Upper lobe of left lung (tissue), 4 donors: ENCODE measurements at regions not wholly inside any gene's neighbourhood (a gene's known extent, or its start where the extent isn't known, plus 50 kb on each side); places are given as distances from the start of the nearest gene placed in this dataset.

Experiments used
- POLR2A ChIP-seq, 4 donors: fragments of 450-650 bp; IDR thresholded peaks; one replicate each; pipeline ENCODE4 v1.5.1; 2016 to 2017; ENCODE audit warnings: antibody characterized with exemption in 4 of 4, mild to moderate bottlenecking in 2 of 4
- TF ChIP-seq, protein P1 (sequence below), 6 experiments: fragments of 450-650 bp in 4 of 6; fragments of 200-600 bp in 2 of 6; sonication (generic) in 2 of 6; IDR thresholded peaks; one replicate each; pipeline ENCODE4 v1.5.1; 2016 to 2019; ENCODE audit warnings: antibody characterized with exemption in 6 of 6

- TF ChIP-seq, protein P1, sequence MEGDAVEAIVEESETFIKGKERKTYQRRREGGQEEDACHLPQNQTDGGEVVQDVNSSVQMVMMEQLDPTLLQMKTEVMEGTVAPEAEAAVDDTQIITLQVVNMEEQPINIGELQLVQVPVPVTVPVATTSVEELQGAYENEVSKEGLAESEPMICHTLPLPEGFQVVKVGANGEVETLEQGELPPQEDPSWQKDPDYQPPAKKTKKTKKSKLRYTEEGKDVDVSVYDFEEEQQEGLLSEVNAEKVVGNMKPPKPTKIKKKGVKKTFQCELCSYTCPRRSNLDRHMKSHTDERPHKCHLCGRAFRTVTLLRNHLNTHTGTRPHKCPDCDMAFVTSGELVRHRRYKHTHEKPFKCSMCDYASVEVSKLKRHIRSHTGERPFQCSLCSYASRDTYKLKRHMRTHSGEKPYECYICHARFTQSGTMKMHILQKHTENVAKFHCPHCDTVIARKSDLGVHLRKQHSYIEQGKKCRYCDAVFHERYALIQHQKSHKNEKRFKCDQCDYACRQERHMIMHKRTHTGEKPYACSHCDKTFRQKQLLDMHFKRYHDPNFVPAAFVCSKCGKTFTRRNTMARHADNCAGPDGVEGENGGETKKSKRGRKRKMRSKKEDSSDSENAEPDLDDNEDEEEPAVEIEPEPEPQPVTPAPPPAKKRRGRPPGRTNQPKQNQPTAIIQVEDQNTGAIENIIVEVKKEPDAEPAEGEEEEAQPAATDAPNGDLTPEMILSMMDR (IDR thresholded peaks at IDR 0.05): no peak
- no peak for TF ChIP-seq POLR2A (IDR thresholded peaks at IDR 0.05)
These were observed 80.7 kb downstream of the GRIN2B start for GRCh38 chr12:13900718-13901117.
